ENCODE measurements at regions not wholly inside any gene's neighbourhood (a gene's known extent, or its start where the extent isn't known, plus 50 kb on each side); places are given as distances from the start of the nearest gene placed in this dataset.

DNA sequence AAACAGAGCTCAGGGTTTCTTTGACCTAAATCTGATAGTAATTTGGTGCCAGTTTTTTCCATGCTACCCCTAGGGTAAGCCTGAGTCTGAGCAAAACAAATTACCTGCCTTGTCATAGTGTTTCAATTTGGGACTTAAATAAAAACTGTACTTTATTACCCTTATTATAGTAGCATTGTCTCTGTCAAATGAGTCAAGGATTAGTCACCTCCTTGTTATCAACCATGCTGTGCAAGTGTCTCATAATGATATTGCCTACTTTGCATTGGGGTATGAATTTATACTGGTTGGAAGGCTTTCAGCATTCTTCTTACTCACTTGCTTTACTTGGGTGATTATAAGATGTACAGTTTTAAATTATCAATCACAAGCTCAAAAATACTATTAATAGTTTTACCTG lies 380.0 kb downstream of the LRFN5 start:
- TF ChIP-seq, protein P1, sequence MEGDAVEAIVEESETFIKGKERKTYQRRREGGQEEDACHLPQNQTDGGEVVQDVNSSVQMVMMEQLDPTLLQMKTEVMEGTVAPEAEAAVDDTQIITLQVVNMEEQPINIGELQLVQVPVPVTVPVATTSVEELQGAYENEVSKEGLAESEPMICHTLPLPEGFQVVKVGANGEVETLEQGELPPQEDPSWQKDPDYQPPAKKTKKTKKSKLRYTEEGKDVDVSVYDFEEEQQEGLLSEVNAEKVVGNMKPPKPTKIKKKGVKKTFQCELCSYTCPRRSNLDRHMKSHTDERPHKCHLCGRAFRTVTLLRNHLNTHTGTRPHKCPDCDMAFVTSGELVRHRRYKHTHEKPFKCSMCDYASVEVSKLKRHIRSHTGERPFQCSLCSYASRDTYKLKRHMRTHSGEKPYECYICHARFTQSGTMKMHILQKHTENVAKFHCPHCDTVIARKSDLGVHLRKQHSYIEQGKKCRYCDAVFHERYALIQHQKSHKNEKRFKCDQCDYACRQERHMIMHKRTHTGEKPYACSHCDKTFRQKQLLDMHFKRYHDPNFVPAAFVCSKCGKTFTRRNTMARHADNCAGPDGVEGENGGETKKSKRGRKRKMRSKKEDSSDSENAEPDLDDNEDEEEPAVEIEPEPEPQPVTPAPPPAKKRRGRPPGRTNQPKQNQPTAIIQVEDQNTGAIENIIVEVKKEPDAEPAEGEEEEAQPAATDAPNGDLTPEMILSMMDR (conservative IDR thresholded peaks at IDR 0.05): no peak
- no peak for TF ChIP-seq ZFX (IDR thresholded peaks at IDR 0.05)
